IMR-90 (cell line): ENCODE measurements at regions not wholly inside any gene's neighbourhood (a gene's known extent, or its start where the extent isn't known, plus 50 kb on each side); places are given as distances from the start of the nearest gene placed in this dataset.

Experiments
- ATAC-seq: fragments of 200-7000 bp; cut with Tn5 transposase; 2 replicates; pipeline ENCODE4 v1.9.1; 2020; ENCODE audit warnings: low read depth, mild to moderate bottlenecking, moderate library complexity
- BruUV-seq: library from RNA; stranded (reverse); fragments of 400-500 nt; replicated peaks from 2 replicates; lab custom pipeline; 2021; lab: Mats Ljungman, UMichigan
- CTCF ChIA-PET: fragments of 300-600 bp; formaldehyde crosslinking; extraction: SDS; loops from one replicate; lab custom pipeline; 2021; ENCODE audit warnings: antibody characterized with exemption; lab: Yijun Ruan, JAX
- POLR2A ChIA-PET: fragments of 300-600 bp; sonication (Branson Sonifier 250); formaldehyde crosslinking; loops from one replicate; lab custom pipeline; 2022; ENCODE audit warnings: antibody characterized with exemption; ENCODE audit not compliant: unreplicated experiment; lab: Charles Lee
- DNase-seq: peaks from one replicate; pipeline ENCODE4 v3.0.0; 2013
- H2AFZ ChIP-seq: replicated peaks from 2 replicates; pipeline ENCODE3; 2013; ENCODE audit warnings: low read length, mild to moderate bottlenecking; ENCODE audit not compliant: poor library complexity
- H2AK5ac ChIP-seq: 2 replicates; pipeline ENCODE4 v1.6.1; 2013; ENCODE audit warnings: low read depth, low read length, inconsistent platforms
- H2AK9ac ChIP-seq: replicated peaks from 2 replicates; pipeline ENCODE3; 2013; ENCODE audit warnings: mild to moderate bottlenecking, low read depth, low read length, moderate library complexity; ENCODE audit not compliant: poor library complexity
- H2BK120ac ChIP-seq: 2 replicates; pipeline ENCODE4 v1.6.1; 2013; ENCODE audit warnings: low read depth, low read length, inconsistent platforms
- H2BK15ac ChIP-seq: 3 replicates; pipeline ENCODE4 v1.6.1; 2013; ENCODE audit warnings: low read depth, low read length, inconsistent platforms
- H2BK20ac ChIP-seq: 2 replicates; pipeline ENCODE4 v1.6.1; 2013; ENCODE audit warnings: low read depth, mild to moderate bottlenecking, inconsistent platforms, low read length, moderate library complexity
- H2BK5ac ChIP-seq: 2 replicates; pipeline ENCODE4 v1.6.1; 2013; ENCODE audit warnings: mild to moderate bottlenecking, low read depth, low read length, inconsistent platforms; ENCODE audit not compliant: poor library complexity, severe bottlenecking
- H3K14ac ChIP-seq: replicated peaks from 2 replicates; pipeline ENCODE4 v1.6.1; 2013; ENCODE audit warnings: low read depth, low read length, inconsistent platforms
- H3K18ac ChIP-seq: 2 replicates; pipeline ENCODE4 v1.6.1; 2013; ENCODE audit warnings: low read depth, low read length, control low read depth
- H3K23ac ChIP-seq: 2 replicates; pipeline ENCODE4 v1.6.1; 2013; ENCODE audit warnings: low read depth, low read length, inconsistent platforms
- H3K27ac ChIP-seq: 2 replicates; pipeline ENCODE4 v1.5.1; 2013; ENCODE audit warnings: mild to moderate bottlenecking, control low read depth, low read length; ENCODE audit not compliant: insufficient read depth
- H3K27me3 ChIP-seq: 2 replicates; pipeline ENCODE4 v1.6.1; 2013; ENCODE audit warnings: low read length; ENCODE audit not compliant: control insufficient read depth, insufficient read depth
- H3K36me3 ChIP-seq: 2 replicates; pipeline ENCODE4 v1.6.1; 2013; ENCODE audit warnings: low read length, mixed read lengths; ENCODE audit not compliant: control insufficient read depth, insufficient read depth
- H3K4ac ChIP-seq: 2 replicates; pipeline ENCODE4 v1.6.1; 2013; ENCODE audit warnings: low read depth, low read length, inconsistent platforms
- H3K4me1 ChIP-seq: 2 replicates; pipeline ENCODE4 v1.6.1; 2013; ENCODE audit warnings: low read length, mixed read lengths; ENCODE audit not compliant: control insufficient read depth, insufficient read depth
- H3K4me2 ChIP-seq: 2 replicates; pipeline ENCODE4 v1.6.1; 2013; ENCODE audit warnings: low read depth, mild to moderate bottlenecking, control low read depth, low read length, moderate library complexity
- H3K4me3 ChIP-seq: 2 replicates; pipeline ENCODE4 v1.5.1; 2013; ENCODE audit warnings: low read depth, mild to moderate bottlenecking, control low read depth, low read length, moderate library complexity; ENCODE audit not compliant: insufficient read depth
- H3K56ac ChIP-seq: 2 replicates; pipeline ENCODE4 v1.6.1; 2013; ENCODE audit warnings: low read length, inconsistent platforms; ENCODE audit not compliant: insufficient read depth; ENCODE audit errors: extremely low read depth
- H3K79me1 ChIP-seq, 2 experiments: 2 replicates each; pipeline ENCODE4 v1.6.1; 2013; ENCODE audit warnings: low read length in 2 of 2, inconsistent platforms in 1 of 2, low read depth in 1 of 2
- H3K9ac ChIP-seq: 2 replicates; pipeline ENCODE4 v1.6.1; 2013; ENCODE audit warnings: low read depth, low read length, control low read depth
- H3K9me1 ChIP-seq: 2 replicates; pipeline ENCODE4 v1.6.1; 2013; ENCODE audit warnings: low read length, inconsistent platforms; ENCODE audit not compliant: insufficient read depth
- H3K9me3 ChIP-seq: 2 replicates; pipeline ENCODE4 v1.6.1; 2013; ENCODE audit warnings: low read length; ENCODE audit not compliant: control insufficient read depth, insufficient read depth
- H4K20me1 ChIP-seq: 2 replicates; pipeline ENCODE4 v1.6.1; 2013; ENCODE audit warnings: low read length, inconsistent platforms; ENCODE audit not compliant: insufficient read depth
- H4K5ac ChIP-seq: 2 replicates; pipeline ENCODE4 v1.6.1; 2013; ENCODE audit warnings: mild to moderate bottlenecking, low read depth, low read length, control low read depth
- H4K8ac ChIP-seq, 2 experiments: 2 replicates each; pipeline ENCODE4 v1.6.1; 2013; ENCODE audit warnings: low read depth in 2 of 2, low read length in 2 of 2, control low read depth in 1 of 2, inconsistent platforms in 1 of 2
- H4K91ac ChIP-seq: 2 replicates; pipeline ENCODE4 v1.6.1; 2013; ENCODE audit warnings: low read depth, low read length, inconsistent platforms; ENCODE audit not compliant: insufficient read depth
- BHLHE40 ChIP-seq: fragments of 150-350 bp; IDR thresholded peaks from 2 replicates; pipeline ENCODE4 v1.6.1; 2016; ENCODE audit warnings: mild to moderate bottlenecking, low read depth, low read length
- CEBPB ChIP-seq: IDR thresholded peaks from 2 replicates; pipeline ENCODE4 v1.6.1; 2012; ENCODE audit warnings: low read depth, low read length, improper control_type of control experiment
- CHD1 ChIP-seq: IDR thresholded peaks from 2 replicates; pipeline ENCODE4 v1.6.1; 2012; ENCODE audit warnings: low read depth, low read length, improper control_type of control experiment
- CTCF ChIP-seq: conservative IDR thresholded peaks from 2 replicates; pipeline ENCODE4 v1.5.1; 2012; ENCODE audit warnings: mild to moderate bottlenecking, low read depth, low read length, improper control_type of control experiment
- ELK1 ChIP-seq: fragments of 150-350 bp; IDR thresholded peaks from 2 replicates; pipeline ENCODE4 v1.6.1; 2016; ENCODE audit warnings: low read depth, mild to moderate bottlenecking, low read length, moderate library complexity, borderline replicate concordance
- FOS ChIP-seq: fragments of 150-350 bp; IDR thresholded peaks from 2 replicates; pipeline ENCODE4 v1.6.1; 2016; ENCODE audit warnings: low read depth, low read length
- MAFK ChIP-seq: IDR thresholded peaks from 2 replicates; pipeline ENCODE4 v1.6.1; 2012; ENCODE audit warnings: low read depth, low read length, improper control_type of control experiment
- MAZ ChIP-seq: IDR thresholded peaks from 2 replicates; pipeline ENCODE4 v1.6.1; 2012; ENCODE audit warnings: low read depth, mild to moderate bottlenecking, low read length, improper control_type of control experiment, moderate library complexity, borderline replicate concordance
- MXI1 ChIP-seq: IDR thresholded peaks from 2 replicates; pipeline ENCODE4 v1.6.1; 2012; ENCODE audit warnings: low read depth, mild to moderate bottlenecking, low read length, moderate library complexity, borderline replicate concordance
- NFE2L2 ChIP-seq: fragments of 150-350 bp; IDR thresholded peaks from 2 replicates; pipeline ENCODE4 v1.6.1; 2016; ENCODE audit warnings: low read depth, mild to moderate bottlenecking, low read length
- POLR2A ChIP-seq: IDR thresholded peaks from 2 replicates; pipeline ENCODE4 v1.6.1; 2012; ENCODE audit warnings: mild to moderate bottlenecking, low read depth, low read length
- RAD21 ChIP-seq: IDR thresholded peaks from 2 replicates; pipeline ENCODE4 v1.6.1; 2012; ENCODE audit warnings: low read length, improper control_type of control experiment
- RCOR1 ChIP-seq: IDR thresholded peaks from 2 replicates; pipeline ENCODE4 v1.6.1; 2012; ENCODE audit warnings: mild to moderate bottlenecking, low read length, improper control_type of control experiment; ENCODE audit not compliant: insufficient replicate concordance
- RFX5 ChIP-seq: IDR thresholded peaks from 2 replicates; pipeline ENCODE4 v1.8.0; 2012; ENCODE audit warnings: low read depth, mild to moderate bottlenecking, low read length, moderate library complexity
- USF2 ChIP-seq: fragments of 150-350 bp; IDR thresholded peaks from 2 replicates; pipeline ENCODE4 v1.6.1; 2017; ENCODE audit warnings: mild to moderate bottlenecking, antibody characterized with exemption, low read length, low read depth
- whole genome bisulfite sequencing, 2 experiments: methylation state at CpG; one replicate each; pipeline versions ENCODE4 v1.1.5 to v1.1.7; 2013; ENCODE audit warnings: missing lambda C conversion rate in 2 of 2; ENCODE audit not compliant: insufficient read length in 1 of 2; ENCODE audit errors: extremely low coverage in 2 of 2; 5-methylcytosine and 5-hydroxymethylcytosine counted together
- dilution Hi-C: fragments of 300-500 bp; cut with HindIII; formaldehyde crosslinking; loops from one replicate; pipeline ENCODE4 v1.14.3; 2018; ENCODE audit warnings: low sequenced_read_pairs; ENCODE audit not compliant: unreplicated experiment
- in situ Hi-C: fragments of 300-500 bp; cut with MboI; formaldehyde crosslinking; loops from 3 replicates; pipeline ENCODE4 v1.14.3; 2019; ENCODE audit warnings: low sequenced_read_pairs, inconsistent platforms, mixed read lengths
- intact Hi-C: fragments of 100-400 bp; cut with micrococcal nuclease; formaldehyde crosslinking; loops from 2 replicates; pipeline ENCODE4 v1.10.0; 2022

- Histone ChIP-seq H3K14ac (no peak overlapping the region), H3K9ac (no peak overlapping the region), H4K5ac (no peak overlapping the region), H3K27ac (no peak overlapping the region), H2AFZ (no peak overlapping the region), H2AK9ac (no peak overlapping the region), H4K20me1 (no peaks in the 10 kb centered on the region), H3K56ac (no peak overlapping the region), H3K9me1 (no peaks in the 10 kb centered on the region), H4K8ac (no peak overlapping the region), H3K4me3 (no peak overlapping the region), H3K4me2 (no peak overlapping the region), H3K18ac (no peak overlapping the region), H3K4me1 (no peaks in the 10 kb centered on the region), H3K79me1 (no peaks in the 10 kb centered on the region), H3K4ac (no peak overlapping the region), H3K9me3 (no peaks in the 10 kb centered on the region), H2BK5ac (no peak overlapping the region), H3K23ac (no peak overlapping the region), H2AK5ac (no peak overlapping the region), H4K91ac (no peak overlapping the region), H2BK15ac (no peak overlapping the region), H2BK20ac (no peak overlapping the region), H3K36me3 (no peaks in the 10 kb centered on the region), H3K27me3 (0 out of 2 replicates have a peak, but pooled peaks cover 1% of the 10 kb centered on the region), H2BK120ac (no peak overlapping the region)
- POLR2A ChIA-PET = no interaction called here
- peak; percentile 67 for ATAC-seq
- WGBS, 2 experiments = 83% methylated on average over 4 of the region's 20 CpGs; no CpG with 5 or more reads in 1 of the 2 experiments
- CTCF ChIA-PET = no interaction called here
- no TSS peak for BruUV-seq
- peak; percentile 7 for DNase-seq
- intact Hi-C loops = loop anchor here (1.0 kb wide), 1 partner anchor 169 kb away; no protein-coding TSS in a partner anchor
- dilution Hi-C loops = no loop called here
- in situ Hi-C loops = no loop called here
- TF ChIP-seq POLR2A (no peak), MAZ (no peak), RFX5 (no peak), BHLHE40 (no peak), FOS (no peak), RCOR1 (no peak), MXI1 (no peak), CEBPB (no peak), CHD1 (no peak), ELK1 (no peak), CTCF (peak; percentile 62), NFE2L2 (no peak), MAFK (no peak), RAD21 (peak; percentile 28), USF2 (no peak)
Measured at GRCh38 chr7:26061678-26062603, 90.1 kb upstream of the NFE2L3 start.
